T47D (cell line): ENCODE measurements at regions not wholly inside any gene's neighbourhood (a gene's known extent, or its start where the extent isn't known, plus 50 kb on each side); places are given as distances from the start of the nearest gene placed in this dataset.

ENCODE experiments used
- DNase-seq, 2 experiments: peaks; one replicate each; pipeline versions ENCODE4 v3.0.0 to v3.0.0-alpha.2; 2011 to 2012; ENCODE audit warnings: low read depth in 1 of 2, low spot score in 1 of 2
- JUND ChIP-seq: IDR thresholded peaks from 2 replicates; pipeline ENCODE4 v1.6.1; 2012; ENCODE audit warnings: low read depth
- in situ Hi-C: cut with HindIII; loops from 2 replicates; pipeline ENCODE4 v1.10.0; 2016; ENCODE audit warnings: low sequenced_read_pairs, low pct_unique_long_range_greater_than_20kb

GRCh38 chr12:19039515-19039914 is 90.0 kb upstream of the PLEKHA5 start:
- in situ Hi-C loops, result no loop called here
- no peak for DNase-seq
- TF ChIP-seq JUND, result no peak

GRCh38 chr12:19042221-19042620 is 87.3 kb upstream of the PLEKHA5 start:
- in situ Hi-C loops, result no loop called here
- no peak for DNase-seq
- TF ChIP-seq JUND, result no peak

DNA sequence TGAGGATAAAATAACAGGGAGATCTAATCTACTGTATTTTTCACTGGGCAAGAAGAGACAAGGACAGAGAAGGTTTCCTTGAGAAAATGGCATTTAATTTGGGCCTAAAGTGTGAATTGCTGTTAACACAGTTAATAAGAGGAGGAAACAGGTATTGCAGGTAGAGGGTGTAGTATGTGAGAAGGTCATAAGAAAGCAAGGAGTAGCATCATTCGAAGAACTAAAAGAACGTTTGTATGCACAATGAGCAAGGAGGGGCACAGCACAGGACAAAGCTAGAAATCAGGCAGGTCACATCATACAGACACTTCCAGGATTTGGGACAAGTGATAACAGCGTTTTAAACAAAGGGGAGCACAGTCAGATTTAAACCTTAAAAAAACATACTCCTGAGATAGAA is 85.1 kb upstream of the PLEKHA5 start:
- TF ChIP-seq JUND, result no peak
- no peak for DNase-seq
- in situ Hi-C loops, result no loop called here

DNA sequence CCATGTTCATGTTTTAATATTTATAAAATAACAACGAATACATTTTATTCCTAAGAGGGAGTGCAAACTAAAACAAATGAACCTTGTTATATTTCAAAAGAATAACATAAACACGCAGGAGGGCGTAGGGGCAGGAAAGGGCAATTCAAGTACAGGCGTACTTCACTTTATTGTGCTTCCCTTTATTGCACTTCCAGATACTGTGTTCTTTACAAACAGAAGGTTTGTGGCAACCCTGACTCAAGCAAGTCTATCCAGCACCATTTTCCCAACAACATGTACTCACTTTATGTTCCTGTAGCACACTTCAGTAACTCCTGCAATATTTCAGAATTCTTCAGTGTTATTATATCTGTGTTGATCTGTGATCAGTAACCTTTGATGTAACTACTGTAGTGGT is 84.6 kb upstream of the PLEKHA5 start:
- in situ Hi-C loops, result no loop called here
- no peak for TF ChIP-seq JUND
- DNase-seq, result no peak

DNA sequence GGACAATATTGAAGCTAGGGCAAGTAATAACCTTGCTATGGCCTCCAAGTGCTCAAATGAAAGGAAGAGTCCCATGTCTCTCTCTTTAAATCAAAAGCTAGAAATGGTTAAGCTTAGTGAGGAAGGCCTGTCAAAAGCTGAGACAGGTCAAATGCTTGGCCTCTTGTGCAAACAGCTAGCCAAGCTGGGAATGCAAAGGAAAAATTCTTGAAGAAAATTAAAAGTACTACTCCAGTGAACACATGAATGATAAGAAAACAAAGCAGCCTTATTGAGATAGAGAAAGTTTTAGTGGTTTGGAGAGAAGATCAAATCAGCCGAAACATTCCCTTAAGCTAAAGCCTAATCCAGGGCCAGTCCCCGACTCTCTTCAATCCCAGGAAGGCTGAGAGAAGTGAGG is 84.1 kb upstream of the PLEKHA5 start:
- in situ Hi-C loops, result no loop called here
- TF ChIP-seq JUND, result no peak
- no peak for DNase-seq

- DNase-seq, result no peak
- in situ Hi-C loops, result no loop called here
- no peak for TF ChIP-seq JUND
Measured at GRCh38 chr12:19048943-19049342, 80.6 kb upstream of the PLEKHA5 start.

GRCh38 chr12:19052689-19053088 is 76.8 kb upstream of the PLEKHA5 start:
- in situ Hi-C loops, result no loop called here
- no peak for TF ChIP-seq JUND
- no peak for DNase-seq

- no peak for TF ChIP-seq JUND
- no peak for DNase-seq
- in situ Hi-C loops, result no loop called here
Measured at GRCh38 chr12:19053218-19053617, 76.3 kb upstream of the PLEKHA5 start.

DNA sequence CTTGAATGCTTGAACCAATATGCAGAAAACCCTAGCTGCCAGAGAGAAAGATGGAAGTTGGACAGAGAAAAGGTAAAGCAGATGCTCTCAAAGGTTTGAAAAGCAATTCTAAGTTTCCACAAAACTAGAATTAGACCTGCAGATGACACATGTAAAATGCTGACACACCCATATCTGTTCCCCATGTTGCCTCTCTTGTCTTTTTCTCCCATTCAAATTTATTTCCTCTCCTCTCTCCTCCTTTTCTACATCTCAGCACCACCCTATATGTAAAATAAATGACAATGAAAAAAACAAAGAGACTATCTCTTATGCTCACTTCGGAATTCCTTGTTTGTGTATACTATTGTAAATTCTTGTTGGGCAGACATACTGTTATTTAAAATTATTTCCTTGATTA is 75.5 kb upstream of the PLEKHA5 start:
- in situ Hi-C loops, result no loop called here
- DNase-seq, result no peak
- TF ChIP-seq JUND, result no peak

DNA sequence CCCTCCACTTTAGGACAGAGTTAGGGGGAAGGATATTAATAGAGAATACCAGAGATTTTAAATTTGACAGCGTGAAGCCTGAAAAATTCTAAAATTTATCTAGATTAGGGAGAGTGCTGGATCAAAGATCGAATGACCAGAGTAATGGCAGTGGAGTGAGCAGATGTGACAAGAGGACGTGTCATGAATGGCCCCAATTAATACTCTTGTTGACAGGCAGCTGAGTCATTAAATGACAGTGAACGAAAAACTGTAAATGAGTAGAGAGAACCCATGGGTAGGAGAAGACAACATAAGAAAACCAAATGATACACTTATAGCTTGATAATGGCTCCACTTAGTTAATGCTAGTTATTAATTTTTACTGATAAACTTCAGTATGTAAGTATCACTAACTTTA is 73.9 kb upstream of the PLEKHA5 start:
- TF ChIP-seq JUND, result no peak
- in situ Hi-C loops, result no loop called here

GRCh38 chr12:19058235-19059021 is 71.1 kb upstream of the PLEKHA5 start:
- in situ Hi-C loops, result no loop called here

More for the DNA sequence above, 73.9 kb upstream of the PLEKHA5 start:
- no peak for DNase-seq

DNA sequence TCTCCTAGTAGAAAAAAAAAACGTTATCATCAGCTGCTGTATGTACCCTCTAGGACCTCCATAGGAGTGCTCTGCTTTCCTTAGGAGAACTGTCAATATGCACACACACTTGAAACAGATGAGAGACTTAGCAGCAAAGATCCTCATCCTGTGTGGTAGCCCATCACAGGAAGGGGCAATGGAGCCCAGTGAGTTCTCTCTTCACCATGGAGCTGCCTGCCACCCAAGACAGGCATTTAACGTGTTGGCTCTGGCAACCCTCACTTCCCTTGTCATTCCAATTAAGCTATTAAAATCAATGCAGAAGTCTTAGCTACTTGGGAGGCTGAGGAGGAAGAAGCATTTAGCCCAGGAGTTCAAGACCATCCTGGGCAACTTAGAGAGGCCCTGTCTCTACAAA is 64.8 kb upstream of the PLEKHA5 start:
- in situ Hi-C loops, result no loop called here
- DNase-seq, result no peak
- no peak for TF ChIP-seq JUND

More at GRCh38 chr12:19058235-19059021, 71.1 kb upstream of the PLEKHA5 start:
- DNase-seq, result no peak
- no peak for TF ChIP-seq JUND

DNA sequence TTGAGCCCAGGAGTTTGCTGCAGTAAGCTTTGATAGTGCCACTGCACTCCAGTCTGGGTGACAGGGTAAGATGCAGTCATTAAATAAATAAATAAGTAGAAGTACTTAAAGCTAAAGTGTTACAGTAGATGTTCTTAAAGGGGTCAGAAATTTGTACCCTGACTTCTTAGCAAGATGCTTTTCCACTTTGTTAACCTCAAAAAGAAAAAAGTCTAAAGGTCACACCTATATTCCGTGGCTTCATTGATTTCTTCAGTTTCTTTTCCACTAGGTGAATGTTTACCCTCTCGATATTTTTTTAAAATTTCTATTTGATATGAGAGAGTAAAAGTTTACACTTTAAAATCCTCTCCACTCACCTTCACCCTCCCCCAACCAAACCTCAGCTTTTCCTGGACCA is 64.3 kb upstream of the PLEKHA5 start:
- no peak for TF ChIP-seq JUND
- no peak for DNase-seq
- in situ Hi-C loops, result no loop called here

DNA sequence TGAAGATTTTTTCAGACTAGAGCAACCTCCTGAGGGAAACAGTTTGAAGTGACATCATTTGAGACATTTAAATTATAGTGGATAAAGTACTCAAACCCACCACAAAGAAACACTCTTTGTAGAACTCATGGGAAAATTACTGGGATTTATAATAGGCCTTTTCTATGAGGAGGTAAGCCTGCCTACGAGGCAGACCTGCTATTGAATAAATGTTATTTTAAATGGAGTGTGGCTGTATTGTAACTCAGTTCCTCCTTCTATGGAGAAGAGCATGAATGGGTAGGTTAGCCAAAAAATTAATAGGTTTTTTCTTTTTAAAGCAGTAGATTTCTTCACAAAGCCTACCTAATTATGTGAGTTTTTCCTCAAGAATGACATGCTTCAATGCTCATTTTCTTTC is 63.7 kb upstream of the PLEKHA5 start:
- TF ChIP-seq JUND, result no peak
- in situ Hi-C loops, result no loop called here
- no peak for DNase-seq
